ENCODE measurements at regions not wholly inside any gene's neighbourhood (a gene's known extent, or its start where the extent isn't known, plus 50 kb on each side); places are given as distances from the start of the nearest gene placed in this dataset.

GRCh38 chr2:134132490-134132857 is 121.4 kb upstream of the MGAT5 start:
- no TSS peak for BruUV-seq (replicated peaks)
- TF ChIP-seq FOSL1 (IDR thresholded peaks at IDR 0.05; ENCODE audit: low read depth) = no peak
- no peak for TF ChIP-seq SP1 (IDR thresholded peaks at IDR 0.05; ENCODE audit: low read depth)
- no peak for TF ChIP-seq RAD21 (IDR thresholded peaks at IDR 0.05; ENCODE audit: low read depth)
- TF ChIP-seq, protein P1, sequence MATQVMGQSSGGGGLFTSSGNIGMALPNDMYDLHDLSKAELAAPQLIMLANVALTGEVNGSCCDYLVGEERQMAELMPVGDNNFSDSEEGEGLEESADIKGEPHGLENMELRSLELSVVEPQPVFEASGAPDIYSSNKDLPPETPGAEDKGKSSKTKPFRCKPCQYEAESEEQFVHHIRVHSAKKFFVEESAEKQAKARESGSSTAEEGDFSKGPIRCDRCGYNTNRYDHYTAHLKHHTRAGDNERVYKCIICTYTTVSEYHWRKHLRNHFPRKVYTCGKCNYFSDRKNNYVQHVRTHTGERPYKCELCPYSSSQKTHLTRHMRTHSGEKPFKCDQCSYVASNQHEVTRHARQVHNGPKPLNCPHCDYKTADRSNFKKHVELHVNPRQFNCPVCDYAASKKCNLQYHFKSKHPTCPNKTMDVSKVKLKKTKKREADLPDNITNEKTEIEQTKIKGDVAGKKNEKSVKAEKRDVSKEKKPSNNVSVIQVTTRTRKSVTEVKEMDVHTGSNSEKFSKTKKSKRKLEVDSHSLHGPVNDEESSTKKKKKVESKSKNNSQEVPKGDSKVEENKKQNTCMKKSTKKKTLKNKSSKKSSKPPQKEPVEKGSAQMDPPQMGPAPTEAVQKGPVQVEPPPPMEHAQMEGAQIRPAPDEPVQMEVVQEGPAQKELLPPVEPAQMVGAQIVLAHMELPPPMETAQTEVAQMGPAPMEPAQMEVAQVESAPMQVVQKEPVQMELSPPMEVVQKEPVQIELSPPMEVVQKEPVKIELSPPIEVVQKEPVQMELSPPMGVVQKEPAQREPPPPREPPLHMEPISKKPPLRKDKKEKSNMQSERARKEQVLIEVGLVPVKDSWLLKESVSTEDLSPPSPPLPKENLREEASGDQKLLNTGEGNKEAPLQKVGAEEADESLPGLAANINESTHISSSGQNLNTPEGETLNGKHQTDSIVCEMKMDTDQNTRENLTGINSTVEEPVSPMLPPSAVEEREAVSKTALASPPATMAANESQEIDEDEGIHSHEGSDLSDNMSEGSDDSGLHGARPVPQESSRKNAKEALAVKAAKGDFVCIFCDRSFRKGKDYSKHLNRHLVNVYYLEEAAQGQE (IDR thresholded peaks at IDR 0.05; ENCODE audit: low read depth) = no peak
- TF ChIP-seq EGR1 (IDR thresholded peaks at IDR 0.05; ENCODE audit: low read depth) = no peak
- no peak for TF ChIP-seq POLR2AphosphoS5 (IDR thresholded peaks at IDR 0.05; ENCODE audit: low read depth, low read length)
- no peak for TF ChIP-seq ELF1 (IDR thresholded peaks at IDR 0.05; ENCODE audit: borderline replicate concordance, low read depth)
- TF ChIP-seq ZFX (IDR thresholded peaks at IDR 0.05) = no peak
- no peak for TF ChIP-seq SRF (IDR thresholded peaks at IDR 0.05; ENCODE audit: low read depth)
- TF ChIP-seq MAX (IDR thresholded peaks at IDR 0.05) = no peak
- TF ChIP-seq, protein P2, sequence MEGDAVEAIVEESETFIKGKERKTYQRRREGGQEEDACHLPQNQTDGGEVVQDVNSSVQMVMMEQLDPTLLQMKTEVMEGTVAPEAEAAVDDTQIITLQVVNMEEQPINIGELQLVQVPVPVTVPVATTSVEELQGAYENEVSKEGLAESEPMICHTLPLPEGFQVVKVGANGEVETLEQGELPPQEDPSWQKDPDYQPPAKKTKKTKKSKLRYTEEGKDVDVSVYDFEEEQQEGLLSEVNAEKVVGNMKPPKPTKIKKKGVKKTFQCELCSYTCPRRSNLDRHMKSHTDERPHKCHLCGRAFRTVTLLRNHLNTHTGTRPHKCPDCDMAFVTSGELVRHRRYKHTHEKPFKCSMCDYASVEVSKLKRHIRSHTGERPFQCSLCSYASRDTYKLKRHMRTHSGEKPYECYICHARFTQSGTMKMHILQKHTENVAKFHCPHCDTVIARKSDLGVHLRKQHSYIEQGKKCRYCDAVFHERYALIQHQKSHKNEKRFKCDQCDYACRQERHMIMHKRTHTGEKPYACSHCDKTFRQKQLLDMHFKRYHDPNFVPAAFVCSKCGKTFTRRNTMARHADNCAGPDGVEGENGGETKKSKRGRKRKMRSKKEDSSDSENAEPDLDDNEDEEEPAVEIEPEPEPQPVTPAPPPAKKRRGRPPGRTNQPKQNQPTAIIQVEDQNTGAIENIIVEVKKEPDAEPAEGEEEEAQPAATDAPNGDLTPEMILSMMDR (IDR thresholded peaks at IDR 0.05 in 2 of 3, conservative IDR thresholded peaks at IDR 0.05 in 1 of 3; ENCODE audit: borderline replicate concordance in 1 of 3, insufficient read depth in 1 of 3, low read depth in 2 of 3, low read length in 2 of 3) = no peak
- RAD21 ChIA-PET (ENCODE audit: low non-redundant PET in 1 of 2, low total read pairs in 2 of 2, uncharacterized antibody in 2 of 2, unreplicated experiment in 2 of 2) = no interaction called here
- H3K27ac ChIP-seq (ENCODE audit: low read depth, low read length) = no peak overlapping the region
- no peaks in the 10 kb centered on the region for H3K27me3 ChIP-seq (ENCODE audit: insufficient read depth, low read length)
- H3K4me1 ChIP-seq (ENCODE audit: control insufficient read depth in 1 of 2, insufficient read depth in 2 of 2, low read length in 2 of 2) = peaks cover 0 to 10% of the 10 kb centered on the region in 2 experiments; a peak in 2 of 4 replicates
- H3K9ac ChIP-seq (ENCODE audit: low read length) = no peak overlapping the region
- ATAC-seq = no peak
- H3K36me3 ChIP-seq (ENCODE audit: control insufficient read depth in 1 of 2, insufficient read depth in 2 of 2, low read length in 2 of 2) = no peaks in the 10 kb centered on the region
- DNase-seq (ENCODE audit: low read depth, low spot score) = no peak
- no peaks in the 10 kb centered on the region for H3K9me2 ChIP-seq (ENCODE audit: insufficient read depth)
- H3K79me2 ChIP-seq (ENCODE audit: insufficient read depth, low read length) = peaks cover 17% of the 10 kb centered on the region; the same call in 1 of the 2 replicates
- intact Hi-C loops (cut with micrococcal nuclease) = no loop called here
- H4K20me1 ChIP-seq (ENCODE audit: insufficient read depth) = no peaks in the 10 kb centered on the region
- H2AFZ ChIP-seq (ENCODE audit: low read depth, low read length, poor library complexity, severe bottlenecking) = no peak overlapping the region
- no peak overlapping the region for H3K4me3 ChIP-seq (replicated peaks in 1 of 2; ENCODE audit: low read depth in 1 of 2, low read length in 2 of 2)
- no peak overlapping the region for H3K4me2 ChIP-seq (ENCODE audit: low read length)
- CTCF ChIA-PET = no interaction called here
- H3K9me3 ChIP-seq (ENCODE audit: control insufficient read depth in 1 of 2, insufficient read depth in 1 of 2, low read depth in 1 of 2, low read length in 2 of 2) = no peaks in the 10 kb centered on the region
- POLR2A ChIA-PET = no interaction called here
